ENCODE measurements at regions not wholly inside any gene's neighbourhood (a gene's known extent, or its start where the extent isn't known, plus 50 kb on each side); places are given as distances from the start of the nearest gene placed in this dataset.

GRCh38 chr12:87227162-87227561 is 802.0 kb downstream of the C12orf50 start:
- WGBS, 5 donors, result 63 to 73% (median 69%) methylated on average over 3 of the region's 3 CpGs
- no peaks in the 10 kb centered on the region for H3K27me3 ChIP-seq (replicated peaks in 1 of 7)
- no peak for DNase-seq
- H3K36me3 ChIP-seq, result no peaks in the 10 kb centered on the region
- no peaks in the 10 kb centered on the region for H3K9me3 ChIP-seq
- no peak overlapping the region for H3K4me3 ChIP-seq
- no peaks in the 10 kb centered on the region for H3K4me1 ChIP-seq
- no peak overlapping the region for H3K27ac ChIP-seq
- intact Hi-C loops (cut with DNase I; ENCODE audit: low total_unique reads), result no loop called here
- no peak for TF ChIP-seq CTCF (IDR thresholded peaks at IDR 0.05 in 8 of 11, conservative IDR thresholded peaks at IDR 0.05 in 3 of 11)
- no peak for TF ChIP-seq POLR2AphosphoS5 (IDR thresholded peaks at IDR 0.05)
- no peak for TF ChIP-seq POLR2A (IDR thresholded peaks at IDR 0.05)

- H3K27me3 ChIP-seq (replicated peaks in 1 of 7), result no peaks in the 10 kb centered on the region
- no peak overlapping the region for H3K4me3 ChIP-seq
- intact Hi-C loops (cut with DNase I; ENCODE audit: low total_unique reads), result no loop called here
- no peak for DNase-seq
- no peaks in the 10 kb centered on the region for H3K4me1 ChIP-seq
- no peak overlapping the region for H3K27ac ChIP-seq
- TF ChIP-seq CTCF (IDR thresholded peaks at IDR 0.05 in 8 of 11, conservative IDR thresholded peaks at IDR 0.05 in 3 of 11) (no peak), POLR2AphosphoS5 (IDR thresholded peaks at IDR 0.05) (no peak), POLR2A (IDR thresholded peaks at IDR 0.05) (no peak)
- no peaks in the 10 kb centered on the region for H3K9me3 ChIP-seq
- no peaks in the 10 kb centered on the region for H3K36me3 ChIP-seq
These were observed 811.7 kb downstream of the C12orf50 start for GRCh38 chr12:87217491-87217890.

GRCh38 chr12:87216436-87216835 is 812.8 kb downstream of the C12orf50 start:
- TF ChIP-seq POLR2A (IDR thresholded peaks at IDR 0.05) (no peak), CTCF (IDR thresholded peaks at IDR 0.05 in 8 of 11, conservative IDR thresholded peaks at IDR 0.05 in 3 of 11) (no peak), POLR2AphosphoS5 (IDR thresholded peaks at IDR 0.05) (no peak)

GRCh38 chr12:87202189-87202588 is 827.0 kb downstream of the C12orf50 start:
- no peak overlapping the region for H3K4me3 ChIP-seq
- intact Hi-C loops (cut with DNase I; ENCODE audit: low total_unique reads), result no loop called here
- DNase-seq, result no peak
- H3K36me3 ChIP-seq, result no peaks in the 10 kb centered on the region
- H3K27me3 ChIP-seq (replicated peaks in 1 of 7), result no peaks in the 10 kb centered on the region
- TF ChIP-seq POLR2A (IDR thresholded peaks at IDR 0.05) (no peak), POLR2AphosphoS5 (IDR thresholded peaks at IDR 0.05) (no peak), CTCF (IDR thresholded peaks at IDR 0.05 in 8 of 11, conservative IDR thresholded peaks at IDR 0.05 in 3 of 11) (no peak)
- 78 to 89% (median 86%) methylated on average over 2 of the region's 2 CpGs for WGBS, 5 donors
- H3K9me3 ChIP-seq, result peaks cover 0 to 31% (median 16%) of the 10 kb centered on the region in 8 donors
- H3K27ac ChIP-seq, result no peak overlapping the region
- no peaks in the 10 kb centered on the region for H3K4me1 ChIP-seq

More at GRCh38 chr12:87216436-87216835, 812.8 kb downstream of the C12orf50 start:
- Histone ChIP-seq H3K4me1 (no peaks in the 10 kb centered on the region), H3K4me3 (no peak overlapping the region), H3K9me3 (no peaks in the 10 kb centered on the region), H3K36me3 (no peaks in the 10 kb centered on the region), H3K27ac (no peak overlapping the region), H3K27me3 (replicated peaks in 1 of 7) (no peaks in the 10 kb centered on the region)
- no peak for DNase-seq
- 67 to 85% (median 75%) methylated on average over 4 of the region's 4 CpGs for WGBS, 5 donors
- intact Hi-C loops (cut with DNase I; ENCODE audit: low total_unique reads), result no loop called here
